PC-9 (cell line): ENCODE measurements at regions not wholly inside any gene's neighbourhood (a gene's known extent, or its start where the extent isn't known, plus 50 kb on each side); places are given as distances from the start of the nearest gene placed in this dataset.
A peak's percentile ranks its signal among the peaks of the same experiment; 100 is the strongest.

Source experiments
- BruUV-seq: library from RNA; stranded (reverse); fragments of 400-500 nt; replicated peaks from 2 replicates; lab custom pipeline; 2021; lab: Mats Ljungman, UMichigan
- CTCF ChIA-PET: fragments of 300-600 bp; sonication (Branson Sonifier 250); formaldehyde crosslinking; loops from one replicate; lab custom pipeline; 2022; ENCODE audit warnings: antibody characterized with exemption; lab: Charles Lee
- POLR2A ChIA-PET: fragments of 300-600 bp; sonication (Branson Sonifier 250); formaldehyde crosslinking; loops from one replicate; lab custom pipeline; 2022; ENCODE audit warnings: antibody characterized with exemption; ENCODE audit not compliant: unreplicated experiment; lab: Charles Lee
- DNase-seq, 2 experiments: peaks; one replicate each; pipeline versions ENCODE4 v3.0.0 to v3.0.0-alpha.2; 2015 to 2022; ENCODE audit warnings: mixed read lengths in 1 of 2
- H2AFZ ChIP-seq: fragments of 200-600 bp; sonication (generic); 2 replicates; pipeline ENCODE4 v1.8.1; 2017; ENCODE audit warnings: antibody characterized with exemption
- H3F3A ChIP-seq: fragments of 200-600 bp; sonication (generic); 2 replicates; pipeline ENCODE4 v1.8.1; 2017; ENCODE audit warnings: antibody characterized with exemption, mild to moderate bottlenecking, low read depth; ENCODE audit not compliant: insufficient read depth
- H3K27ac ChIP-seq: fragments of 200-600 bp; sonication (generic); 2 replicates; pipeline ENCODE4 v1.6.1; 2016; ENCODE audit warnings: mixed run types
- H3K27me3 ChIP-seq: fragments of 200-600 bp; sonication (generic); 2 replicates; pipeline ENCODE4 v1.6.1; 2016; ENCODE audit warnings: low read depth, mixed run types; ENCODE audit not compliant: insufficient read depth
- H3K36me3 ChIP-seq: fragments of 200-600 bp; sonication (generic); 2 replicates; pipeline ENCODE4 v1.6.1; 2016; ENCODE audit warnings: low read depth, mixed run types
- H3K4me1 ChIP-seq: fragments of 200-600 bp; sonication (generic); replicated peaks from 2 replicates; pipeline ENCODE4 v1.6.1; 2016; ENCODE audit warnings: mixed run types; ENCODE audit not compliant: insufficient read depth
- H3K4me2 ChIP-seq: fragments of 200-600 bp; sonication (generic); 2 replicates; pipeline ENCODE4 v1.6.1; 2017; ENCODE audit warnings: mixed run types
- H3K4me3 ChIP-seq: fragments of 200-600 bp; sonication (generic); 2 replicates; pipeline ENCODE4 v1.6.1; 2016; ENCODE audit warnings: mixed run types
- H3K79me2 ChIP-seq: fragments of 200-600 bp; sonication (generic); 2 replicates; pipeline ENCODE4 v1.6.1; 2017; ENCODE audit warnings: low read depth, mixed run types
- H3K9me2 ChIP-seq: fragments of 200-600 bp; sonication (generic); 2 replicates; pipeline ENCODE4 v1.8.1; 2017; ENCODE audit warnings: mild to moderate bottlenecking; ENCODE audit not compliant: insufficient read depth
- H3K9me3 ChIP-seq: fragments of 200-600 bp; sonication (generic); 2 replicates; pipeline ENCODE4 v1.8.1; 2016; ENCODE audit warnings: low read depth; ENCODE audit not compliant: insufficient read depth
- H4K20me1 ChIP-seq: fragments of 200-600 bp; sonication (generic); 2 replicates; pipeline ENCODE4 v1.8.1; 2017; ENCODE audit not compliant: insufficient read depth
- EZH2 ChIP-seq: fragments of 200-600 bp; sonication (generic); IDR thresholded peaks from 2 replicates; pipeline ENCODE4 v1.8.0; 2017; ENCODE audit warnings: antibody characterized with exemption, low read depth
- intact Hi-C: fragments of 100-400 bp; cut with micrococcal nuclease; formaldehyde crosslinking; loops from one replicate; pipeline ENCODE4 v1.10.0; 2022; ENCODE audit not compliant: unreplicated experiment
- TF ChIP-seq, protein P1 (sequence below): fragments of 200-600 bp; sonication (generic); conservative IDR thresholded peaks from 2 replicates; pipeline ENCODE4 v1.6.1; 2017; ENCODE audit warnings: mixed run types, antibody characterized with exemption, mild to moderate bottlenecking, moderate library complexity

DNA sequence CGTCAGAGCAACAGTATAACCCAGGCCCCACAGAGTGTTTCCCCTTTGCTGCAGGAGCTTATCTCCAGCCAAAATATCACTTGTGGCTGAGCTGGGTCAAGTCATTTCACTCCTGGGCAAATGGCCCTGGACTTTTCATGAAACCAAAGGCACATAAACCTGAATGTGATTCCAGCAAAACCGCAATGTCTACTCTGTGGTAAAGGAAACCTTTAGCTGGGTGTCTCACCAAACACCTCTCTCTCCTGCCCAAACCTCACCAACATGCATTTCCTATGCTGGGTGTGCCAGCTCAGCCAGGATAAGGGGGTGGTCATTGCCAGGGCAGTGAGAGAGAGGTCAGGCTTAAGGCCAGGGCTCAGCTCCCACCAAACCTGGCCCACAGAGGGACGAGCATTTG is 67.4 kb downstream of the GTPBP8 start:
- no TSS peak for BruUV-seq
- intact Hi-C loops: loop anchor here (10.0 kb wide), 1 partner anchor 77 kb away; no protein-coding TSS in a partner anchor
- Histone ChIP-seq H3K9me2 (no peaks in the 10 kb centered on the region), H3F3A (no peaks in the 10 kb centered on the region), H2AFZ (no peak overlapping the region), H3K4me3 (no peak overlapping the region), H3K27me3 (no peaks in the 10 kb centered on the region), H3K4me2 (no peak overlapping the region), H3K4me1 (no peaks in the 10 kb centered on the region), H3K79me2 (no peaks in the 10 kb centered on the region), H3K36me3 (no peaks in the 10 kb centered on the region), H3K27ac (no peak overlapping the region), H3K9me3 (no peaks in the 10 kb centered on the region), H4K20me1 (no peaks in the 10 kb centered on the region)
- POLR2A ChIA-PET: interaction anchor here (0.6 kb wide), 1 partner anchor 63 kb away, joined by 5 read pairs; no protein-coding TSS in a partner anchor
- DNase-seq: no peak
- TF ChIP-seq, protein P1, sequence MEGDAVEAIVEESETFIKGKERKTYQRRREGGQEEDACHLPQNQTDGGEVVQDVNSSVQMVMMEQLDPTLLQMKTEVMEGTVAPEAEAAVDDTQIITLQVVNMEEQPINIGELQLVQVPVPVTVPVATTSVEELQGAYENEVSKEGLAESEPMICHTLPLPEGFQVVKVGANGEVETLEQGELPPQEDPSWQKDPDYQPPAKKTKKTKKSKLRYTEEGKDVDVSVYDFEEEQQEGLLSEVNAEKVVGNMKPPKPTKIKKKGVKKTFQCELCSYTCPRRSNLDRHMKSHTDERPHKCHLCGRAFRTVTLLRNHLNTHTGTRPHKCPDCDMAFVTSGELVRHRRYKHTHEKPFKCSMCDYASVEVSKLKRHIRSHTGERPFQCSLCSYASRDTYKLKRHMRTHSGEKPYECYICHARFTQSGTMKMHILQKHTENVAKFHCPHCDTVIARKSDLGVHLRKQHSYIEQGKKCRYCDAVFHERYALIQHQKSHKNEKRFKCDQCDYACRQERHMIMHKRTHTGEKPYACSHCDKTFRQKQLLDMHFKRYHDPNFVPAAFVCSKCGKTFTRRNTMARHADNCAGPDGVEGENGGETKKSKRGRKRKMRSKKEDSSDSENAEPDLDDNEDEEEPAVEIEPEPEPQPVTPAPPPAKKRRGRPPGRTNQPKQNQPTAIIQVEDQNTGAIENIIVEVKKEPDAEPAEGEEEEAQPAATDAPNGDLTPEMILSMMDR: no peak
- no peak for TF ChIP-seq EZH2
- CTCF ChIA-PET: no interaction called here

DNA sequence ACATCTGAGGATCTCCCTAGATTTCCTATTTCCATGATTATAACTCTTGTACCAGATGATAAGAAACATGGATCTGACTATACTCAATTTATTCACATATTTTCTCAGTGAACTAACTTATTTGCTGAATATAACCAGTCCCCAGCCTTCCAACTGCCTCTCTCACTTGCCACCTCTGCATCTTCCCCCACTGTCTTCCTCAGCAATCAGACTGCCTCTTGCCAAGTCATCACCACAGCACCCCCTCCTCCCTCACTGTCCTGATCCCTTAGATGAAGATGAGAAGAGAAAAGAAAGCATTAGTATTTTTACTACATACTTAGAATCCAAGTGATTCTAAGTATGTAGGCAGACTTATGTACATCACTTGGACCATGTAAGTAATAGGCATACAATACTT is 71.9 kb downstream of the GTPBP8 start:
- Histone ChIP-seq H3K27me3 (no peaks in the 10 kb centered on the region), H3F3A (no peaks in the 10 kb centered on the region), H3K79me2 (no peaks in the 10 kb centered on the region), H4K20me1 (no peaks in the 10 kb centered on the region), H3K9me3 (no peaks in the 10 kb centered on the region), H3K9me2 (no peaks in the 10 kb centered on the region), H3K36me3 (no peaks in the 10 kb centered on the region), H3K4me3 (no peak overlapping the region), H3K4me2 (no peak overlapping the region), H3K4me1 (no peaks in the 10 kb centered on the region), H2AFZ (no peak overlapping the region), H3K27ac (no peak overlapping the region)
- CTCF ChIA-PET: no interaction called here
- POLR2A ChIA-PET: no interaction called here
- no peak for DNase-seq
- intact Hi-C loops: no loop called here
- no TSS peak for BruUV-seq
- no peak for TF ChIP-seq EZH2
- TF ChIP-seq, protein P1: no peak

DNA sequence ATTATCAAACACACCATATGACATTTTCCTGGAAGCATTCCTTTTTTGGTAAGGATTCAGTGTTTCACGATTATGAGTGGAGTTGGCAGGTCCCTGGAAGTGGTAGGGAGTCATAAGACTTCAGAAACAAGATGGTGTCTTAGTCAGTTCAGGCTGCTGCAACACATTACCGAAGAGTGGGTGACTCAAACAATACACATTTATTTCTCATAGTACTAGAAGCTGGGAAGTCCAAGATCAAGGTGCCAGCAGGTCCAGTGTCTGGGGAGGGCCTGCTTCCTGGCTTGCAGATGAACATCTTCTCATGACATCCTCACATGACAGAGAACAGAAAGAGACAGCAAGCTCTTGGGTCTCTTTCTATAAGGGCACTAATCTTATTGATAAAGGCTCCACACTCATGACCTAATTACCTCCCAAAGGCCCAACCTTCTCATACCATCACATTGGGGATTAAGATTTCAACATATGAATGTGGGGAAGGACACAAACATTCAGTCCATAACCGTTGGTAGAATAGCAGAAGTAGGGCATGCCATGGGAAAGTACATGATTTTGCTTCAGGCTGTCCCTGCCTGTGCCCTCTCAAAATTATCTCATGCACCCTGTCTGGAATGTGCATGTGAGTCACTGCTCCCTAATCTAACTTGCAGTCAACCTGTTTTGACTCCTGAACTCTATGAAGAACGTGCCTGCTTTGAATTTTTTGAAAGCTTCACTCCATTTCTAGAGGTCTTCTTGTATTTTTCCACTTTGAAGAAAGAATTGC is 72.5 kb downstream of the GTPBP8 start:
- H3K27me3 ChIP-seq: no peaks in the 10 kb centered on the region
- DNase-seq: peak in 1 of 2 experiments; percentile 58
- no peak overlapping the region for H3K4me2 ChIP-seq
- H2AFZ ChIP-seq: no peak overlapping the region
- H3K9me3 ChIP-seq: no peaks in the 10 kb centered on the region
- CTCF ChIA-PET: no interaction called here
- no peaks in the 10 kb centered on the region for H4K20me1 ChIP-seq
- no peak overlapping the region for H3K27ac ChIP-seq
- no peaks in the 10 kb centered on the region for H3K79me2 ChIP-seq
- no peak overlapping the region for H3K4me3 ChIP-seq
- H3F3A ChIP-seq: no peaks in the 10 kb centered on the region
- BruUV-seq: no TSS peak
- H3K36me3 ChIP-seq: no peaks in the 10 kb centered on the region
- POLR2A ChIA-PET: no interaction called here
- no peak for TF ChIP-seq EZH2
- TF ChIP-seq, protein P1: no peak
- no peaks in the 10 kb centered on the region for H3K4me1 ChIP-seq
- intact Hi-C loops: no loop called here
- H3K9me2 ChIP-seq: no peaks in the 10 kb centered on the region
